CD4-positive, alpha-beta T cell treated with Interferon alpha-2 for 1 hour (primary cell): ENCODE measurements at regions not wholly inside any gene's neighbourhood (a gene's known extent, or its start where the extent isn't known, plus 50 kb on each side); places are given as distances from the start of the nearest gene placed in this dataset.

Source experiments
- DNase-seq, 2 donors: peaks; one replicate each; pipeline ENCODE4 v3.0.0-alpha.2; 2020 to 2022

DNA sequence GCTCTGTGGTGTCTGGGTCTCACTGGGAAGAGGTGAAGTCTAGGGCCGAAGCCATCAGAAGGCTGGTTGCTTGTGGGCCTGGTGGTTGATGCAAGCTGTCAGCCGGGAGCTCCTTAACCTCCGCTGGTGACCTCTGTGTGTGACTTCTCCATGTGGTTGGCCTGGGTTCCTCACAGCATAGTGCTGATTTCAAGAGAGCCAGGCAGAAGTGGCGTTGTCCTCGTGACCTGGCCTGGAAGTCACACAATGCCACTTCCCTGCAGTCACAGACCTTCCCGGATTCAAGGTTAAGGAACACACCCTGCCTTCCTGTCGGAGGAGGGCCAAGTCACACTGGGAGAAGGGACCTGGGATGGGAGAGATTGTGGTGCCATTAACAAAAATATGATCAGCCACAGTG is 303.7 kb upstream of the HS6ST1 start:
- peak in 1 of 2 donors; percentile 43 for DNase-seq

DNA sequence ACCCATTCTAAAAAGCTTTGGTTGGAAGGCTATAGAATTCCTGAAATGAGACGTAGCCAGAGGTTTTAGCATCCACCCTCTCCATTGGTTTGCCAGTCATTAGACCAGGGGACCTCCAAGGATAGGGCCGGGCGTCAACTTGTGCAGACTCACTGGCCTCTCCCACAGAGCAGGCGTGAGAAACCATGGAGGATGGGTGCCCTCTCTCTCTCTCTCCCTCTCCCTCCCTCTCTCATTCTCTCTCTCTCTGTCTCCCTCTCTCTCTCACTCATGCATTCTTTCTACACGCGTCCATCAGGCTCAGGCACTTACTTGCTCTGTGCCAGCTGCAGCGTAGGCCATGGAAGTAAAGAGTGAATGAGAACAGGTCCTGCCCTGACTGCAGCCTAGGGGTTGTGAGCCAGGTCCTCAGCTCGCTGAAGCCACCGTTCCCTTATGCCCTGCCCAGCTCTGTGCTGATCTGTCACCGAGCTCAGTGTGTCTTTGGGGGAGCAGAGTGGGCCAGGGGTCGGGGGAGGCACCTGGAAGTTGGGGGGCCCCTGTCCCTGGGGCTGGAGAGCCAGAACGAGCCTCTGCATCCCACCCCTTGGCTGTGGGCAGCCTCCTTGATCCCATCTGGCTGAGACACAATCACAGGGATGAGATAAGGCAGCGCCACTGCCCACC is 304.4 kb upstream of the HS6ST1 start:
- no peak for DNase-seq

DNA sequence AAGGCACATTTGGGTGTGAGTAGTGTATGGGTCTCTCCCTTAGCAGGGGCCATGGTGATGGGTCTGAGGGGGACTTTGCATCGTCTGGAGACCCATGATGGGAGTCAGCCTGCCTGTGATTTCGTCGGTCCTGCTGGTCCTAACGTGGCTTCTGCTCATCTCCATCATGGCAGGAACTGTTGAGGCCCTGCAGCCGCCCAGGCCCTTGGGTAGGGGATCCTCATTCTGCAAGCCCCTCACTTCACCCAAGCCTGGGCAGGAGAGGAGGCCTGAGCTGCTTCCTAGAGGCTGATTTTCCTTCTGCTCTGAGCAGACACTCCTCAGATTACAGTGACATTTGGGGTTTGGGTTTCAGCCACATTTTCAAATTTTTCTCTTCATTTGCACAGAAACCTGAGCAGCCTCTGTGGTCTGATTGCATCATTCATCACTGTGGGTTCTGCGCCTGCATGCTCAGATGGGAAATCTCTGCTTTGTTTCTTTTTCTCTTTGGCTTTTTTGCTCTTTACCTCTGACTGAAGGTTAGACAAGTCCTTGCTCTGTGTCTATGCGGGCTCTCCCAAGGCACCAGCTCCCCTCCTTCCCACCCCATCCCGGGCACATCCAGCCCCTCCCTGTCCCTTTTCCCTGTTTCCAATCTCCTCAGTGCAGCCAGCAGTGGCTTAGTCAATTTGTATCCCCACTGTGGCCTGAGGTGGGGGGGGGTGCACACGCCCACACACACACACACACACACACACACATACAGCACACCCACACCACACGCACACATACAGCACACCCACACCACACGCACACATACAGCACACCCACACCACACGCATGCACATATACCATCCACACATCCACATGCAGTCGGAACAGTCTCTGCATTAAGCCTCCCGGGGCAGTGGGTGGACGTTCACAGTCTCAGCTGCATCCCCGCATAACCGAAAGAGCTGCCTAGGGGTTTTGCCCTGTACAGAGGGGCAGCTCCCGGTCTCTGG is 305.4 kb upstream of the HS6ST1 start:
- DNase-seq = no peak

DNA sequence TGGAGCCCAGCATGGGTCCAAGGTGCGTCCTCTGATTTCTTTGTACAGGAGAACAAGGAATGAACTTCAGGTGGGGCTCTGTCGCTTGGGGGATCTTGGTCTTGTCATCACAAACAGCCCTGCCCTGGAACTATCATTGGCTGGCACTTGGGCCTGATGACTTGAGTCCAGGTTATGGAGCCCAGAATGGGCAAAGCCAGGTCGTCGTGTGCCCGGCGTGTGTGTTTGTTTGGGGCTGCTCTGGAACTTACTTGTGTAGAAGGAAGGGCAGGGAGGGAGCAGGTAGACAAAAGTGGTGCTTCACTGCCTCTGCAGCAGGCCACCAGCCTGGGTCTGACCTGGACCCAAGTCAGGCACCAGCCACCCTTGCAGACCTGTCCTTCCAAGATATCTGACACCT is 306.3 kb upstream of the HS6ST1 start:
- no peak for DNase-seq

DNA sequence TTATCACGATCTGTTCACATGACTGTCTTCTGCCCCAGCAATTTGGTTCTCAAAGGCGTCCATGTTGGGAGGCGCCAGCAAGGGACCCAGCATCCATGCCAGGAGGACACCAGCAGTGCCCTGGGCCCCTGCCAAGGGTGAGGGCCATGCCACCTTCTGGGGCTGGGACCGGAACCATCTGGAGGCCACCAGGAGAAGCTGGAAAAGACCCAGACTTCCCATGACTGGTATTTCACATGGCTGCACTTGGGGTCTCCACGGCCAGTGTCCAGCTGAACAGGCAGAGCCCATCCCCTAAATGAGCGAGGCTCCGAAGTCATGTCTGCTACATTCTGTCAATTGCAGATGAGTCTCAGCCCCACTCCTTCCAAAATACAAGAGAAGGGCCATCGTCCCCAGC is 306.8 kb upstream of the HS6ST1 start:
- no peak for DNase-seq

DNA sequence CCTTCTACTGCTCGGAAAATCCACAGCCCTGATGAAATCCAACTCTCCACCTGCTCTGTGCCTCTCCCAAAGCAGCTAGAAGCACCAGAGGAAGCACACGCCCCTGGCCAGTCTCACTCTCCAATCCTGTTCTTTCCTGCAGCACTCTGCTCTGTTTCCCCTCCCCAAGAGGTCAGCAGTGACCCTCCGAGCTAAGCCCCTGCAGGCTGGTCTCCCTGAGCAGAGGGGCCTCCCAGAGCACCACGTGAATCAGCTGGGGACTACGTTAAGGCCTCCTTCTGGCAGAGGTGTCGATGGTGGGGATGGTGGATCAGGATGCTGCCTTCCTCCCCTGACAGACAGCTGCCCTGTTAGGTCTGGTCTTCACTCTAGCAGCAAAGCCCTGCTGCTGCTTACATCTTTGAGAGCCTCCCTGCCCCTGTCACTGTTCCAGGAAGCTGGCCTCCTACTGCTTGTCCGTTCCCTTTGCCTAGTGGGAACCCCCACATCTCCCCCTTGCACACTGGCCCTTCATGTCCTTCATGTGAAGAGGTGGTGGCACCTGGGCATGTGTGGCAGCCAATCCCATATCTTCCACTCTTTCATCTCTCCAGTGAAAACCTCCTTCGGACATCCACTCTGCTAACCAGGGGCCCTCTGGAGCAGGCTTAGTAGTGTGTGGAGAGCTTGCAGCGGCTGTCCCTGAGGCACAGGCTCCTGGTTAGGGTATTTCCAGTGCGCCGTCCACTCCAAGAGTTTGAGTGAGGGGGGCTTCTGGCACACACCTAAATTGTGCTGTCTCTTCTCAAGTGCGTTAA is 307.5 kb upstream of the HS6ST1 start:
- DNase-seq = no peak

DNA sequence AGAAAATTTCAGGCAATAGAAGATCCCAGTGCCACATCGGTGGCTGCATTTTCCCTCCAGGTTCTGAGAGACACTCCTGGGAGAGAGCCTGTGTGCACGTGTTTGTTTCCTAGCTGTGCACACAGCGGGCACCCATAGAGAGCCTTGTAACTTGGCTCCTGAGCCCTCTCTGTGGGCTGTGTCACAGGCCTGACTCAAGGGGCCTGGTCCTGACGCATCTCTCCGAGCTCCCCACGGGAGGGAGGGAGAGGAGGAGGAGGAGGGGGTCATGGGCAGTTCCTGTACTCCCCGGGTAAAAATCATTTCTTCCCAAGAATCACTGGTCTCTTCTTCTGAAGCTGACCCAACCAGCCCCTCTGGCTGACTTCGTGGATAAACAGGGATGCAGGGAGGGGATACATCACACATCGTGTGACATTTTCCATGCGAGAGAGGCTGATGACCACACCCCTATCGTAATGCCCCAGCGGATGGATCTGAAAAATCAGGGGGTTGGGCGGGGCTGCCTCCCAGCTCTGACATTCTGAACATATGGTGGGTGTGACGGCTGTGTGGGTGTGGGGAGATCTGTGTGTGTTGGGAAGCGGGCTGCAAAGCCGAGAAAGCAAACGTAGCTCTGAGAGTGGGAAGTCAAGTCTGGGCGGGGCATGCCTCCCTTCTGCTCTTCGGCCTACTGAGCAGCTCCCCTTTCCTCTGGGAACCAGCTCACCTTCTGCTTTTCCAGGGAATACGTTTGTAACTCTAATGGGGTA is 308.3 kb upstream of the HS6ST1 start:
- no peak for DNase-seq

DNA sequence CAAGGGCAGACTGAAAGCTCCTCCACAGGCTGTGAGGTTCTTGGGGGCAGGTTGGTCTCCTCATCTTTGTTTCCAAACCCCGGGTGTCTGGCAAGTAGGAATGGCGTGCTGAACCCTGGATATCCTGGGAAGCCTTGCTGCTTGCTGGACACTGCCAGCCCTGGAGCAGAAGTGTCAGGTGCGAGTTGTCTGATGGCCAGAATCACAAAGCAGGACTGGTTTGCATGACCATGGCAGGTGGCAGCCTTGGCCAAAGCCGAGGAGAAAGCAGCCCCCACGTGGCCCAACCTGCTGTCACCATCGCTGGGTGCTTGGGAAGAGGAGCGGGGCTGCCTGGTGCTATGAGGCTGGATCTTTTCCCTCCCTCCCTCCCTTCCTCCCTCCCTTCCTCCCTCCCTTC is 309.5 kb upstream of the HS6ST1 start:
- no peak for DNase-seq

DNA sequence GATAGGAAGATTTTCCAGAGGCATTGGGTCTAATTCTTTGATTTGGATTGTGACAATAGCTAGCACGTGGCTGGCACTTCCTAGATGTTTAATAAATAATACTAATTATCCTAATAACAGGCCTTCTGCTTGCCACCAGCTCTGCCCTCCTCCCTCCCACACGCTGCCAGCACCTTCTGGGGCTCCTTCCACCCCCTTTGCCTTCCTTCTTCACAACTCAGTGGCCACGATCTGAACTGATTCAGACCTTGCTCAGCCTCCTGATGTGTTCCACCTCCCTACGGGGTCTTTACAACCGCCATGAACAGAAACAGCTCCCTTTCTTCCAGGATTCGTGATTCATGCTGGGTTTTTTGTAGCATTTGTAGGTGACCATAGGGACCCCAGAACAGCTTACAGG is 310.3 kb upstream of the HS6ST1 start:
- DNase-seq = no peak

DNA sequence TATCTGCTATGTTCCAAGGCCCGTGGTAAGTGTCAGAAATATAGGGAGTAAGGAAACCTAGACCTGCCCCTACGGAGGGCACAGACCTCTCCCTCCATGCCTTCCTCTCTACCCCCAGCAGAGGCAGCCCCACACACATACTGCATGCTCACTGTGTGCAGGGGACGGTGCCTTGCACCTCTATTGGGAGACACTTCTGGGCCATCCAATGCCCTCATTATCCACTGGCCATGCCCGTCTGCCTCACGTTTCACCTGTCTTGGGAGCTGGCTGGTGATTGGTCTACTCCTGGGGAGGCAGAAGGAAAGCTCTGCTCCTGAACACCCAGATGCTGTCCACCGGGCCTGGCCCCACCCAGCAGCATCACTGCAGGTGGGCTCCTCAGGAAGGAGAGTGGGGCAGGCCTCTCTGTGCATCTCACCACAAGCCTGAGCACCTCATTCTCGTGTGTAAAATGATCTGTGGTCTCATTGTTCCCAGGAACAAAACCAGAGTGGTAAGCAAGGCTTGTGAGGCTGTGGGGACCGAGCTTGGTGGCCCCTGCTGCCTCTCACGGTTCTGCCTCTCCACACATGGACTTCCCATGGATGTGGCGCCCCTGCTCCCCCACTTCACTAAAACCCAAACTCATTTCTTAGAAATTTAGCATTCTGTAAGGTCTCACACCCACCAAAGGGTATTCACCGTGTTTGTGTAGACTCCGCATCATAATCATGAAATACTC is 312.5 kb upstream of the HS6ST1 start:
- DNase-seq = no peak

DNA sequence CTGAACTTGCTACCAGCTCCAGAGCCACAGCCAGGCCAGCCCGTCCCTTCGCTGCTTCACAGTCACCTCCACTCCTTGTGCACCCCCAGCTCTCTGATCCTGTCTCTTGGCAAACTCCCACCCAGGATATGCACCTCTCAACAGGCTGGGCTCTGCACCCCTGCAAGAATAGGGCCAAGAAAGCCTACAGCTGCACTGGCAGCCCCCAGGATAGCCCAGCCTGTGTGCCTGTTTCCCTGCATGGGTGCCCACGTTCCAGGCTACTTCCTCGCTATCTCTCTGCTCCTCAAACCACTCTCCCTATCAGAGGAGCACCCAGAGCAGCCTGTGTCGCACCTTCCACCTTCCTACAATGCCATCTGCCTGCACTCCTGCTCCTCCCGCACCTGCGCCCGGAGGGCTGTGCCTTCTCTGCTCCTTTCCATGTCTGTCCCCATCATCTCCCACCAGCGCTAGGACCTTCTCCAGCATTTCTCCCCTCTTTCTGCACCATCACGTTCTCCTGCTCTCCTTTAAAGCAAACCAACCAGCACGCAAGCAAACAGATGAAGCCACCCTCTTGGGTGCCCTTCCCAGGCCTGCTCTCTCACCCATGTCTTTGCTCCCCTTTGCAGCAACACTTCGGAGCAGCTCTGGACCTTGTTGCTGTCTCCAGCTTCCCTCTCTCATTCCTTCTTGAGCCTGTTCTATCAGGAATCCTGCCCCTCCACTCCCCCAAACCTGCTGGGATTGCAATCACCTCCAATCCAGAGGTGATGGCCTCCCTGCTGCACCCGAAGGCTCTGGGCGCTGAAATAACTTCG is 313.2 kb upstream of the HS6ST1 start:
- no peak for DNase-seq

DNA sequence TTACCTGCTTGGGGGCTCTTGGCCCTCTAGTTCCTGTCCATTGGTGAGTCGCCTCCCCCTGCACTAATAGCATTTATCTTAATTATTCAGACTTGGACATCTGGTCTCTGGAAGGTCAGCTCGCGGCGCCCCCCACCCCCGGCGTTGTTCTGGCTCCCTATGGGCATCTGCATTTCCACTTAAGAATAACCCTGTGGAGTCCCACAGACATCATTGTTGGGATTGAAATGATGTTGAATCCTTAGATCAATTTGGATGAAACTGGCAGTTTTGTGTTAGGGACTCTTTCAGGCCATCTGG is 313.8 kb upstream of the HS6ST1 start:
- no peak for DNase-seq

DNA sequence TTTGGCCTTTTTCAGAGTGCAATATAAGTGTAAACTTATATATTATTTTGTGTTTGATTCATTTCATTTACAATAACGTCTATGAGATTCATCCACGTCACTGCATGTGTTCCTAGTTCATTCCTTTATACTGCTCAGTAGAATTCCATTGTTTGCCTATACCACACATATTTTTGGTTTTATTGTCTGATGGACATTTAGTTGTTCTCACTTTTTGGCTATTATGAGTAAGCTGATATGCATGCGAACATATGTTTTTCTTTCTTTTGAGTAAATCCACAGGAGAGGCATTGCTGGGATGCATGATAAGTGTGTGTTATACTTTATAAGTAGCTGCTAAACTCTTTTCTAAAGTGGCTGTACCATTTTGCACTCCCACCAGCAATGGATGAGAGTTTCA is 314.8 kb upstream of the HS6ST1 start:
- no peak for DNase-seq

DNA sequence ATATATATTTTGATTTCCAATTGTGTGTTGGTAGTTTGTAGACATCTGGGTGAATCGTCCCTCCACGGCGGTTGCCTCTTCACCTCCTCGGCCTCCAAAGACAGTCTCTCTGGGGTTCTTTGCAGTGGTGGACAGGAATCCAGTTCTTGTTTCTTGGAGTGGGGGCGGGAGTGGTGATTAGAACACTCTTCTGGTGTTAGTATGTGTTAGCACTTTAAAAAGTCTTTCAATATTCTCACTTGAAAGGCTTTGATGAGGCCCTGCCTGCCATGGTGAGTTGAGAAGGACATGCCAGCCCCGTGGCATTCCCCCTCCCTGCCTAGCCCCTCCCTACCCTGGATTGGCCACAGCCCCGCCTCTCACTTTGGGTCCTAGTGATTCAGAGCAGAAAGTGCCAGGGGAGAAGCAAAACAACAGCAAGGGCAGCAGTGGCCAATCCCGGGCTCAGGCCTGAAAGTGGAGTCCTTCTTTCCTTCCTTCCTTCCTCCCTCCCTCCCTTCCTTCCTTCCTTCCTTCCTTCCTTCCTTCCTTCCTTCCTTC is 316.8 kb upstream of the HS6ST1 start:
- DNase-seq = no peak

DNA sequence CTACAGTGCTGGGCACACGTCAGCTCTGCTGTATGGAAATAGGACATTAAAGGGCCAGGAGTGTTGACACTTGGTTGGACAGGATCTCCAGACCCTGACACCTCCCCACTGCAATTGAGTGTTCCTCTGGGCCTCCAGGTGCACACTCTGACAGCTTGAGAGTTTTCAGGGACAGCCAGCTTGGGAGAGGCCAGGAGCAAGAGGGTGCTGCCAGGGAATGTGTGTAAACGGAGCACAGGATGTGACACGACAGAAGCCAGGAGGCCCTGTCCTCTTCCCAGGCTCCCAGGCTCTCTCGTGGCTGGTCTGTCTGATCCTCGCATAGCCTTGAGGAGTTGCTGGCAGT is 318.1 kb upstream of the HS6ST1 start:
- DNase-seq = no peak

DNA sequence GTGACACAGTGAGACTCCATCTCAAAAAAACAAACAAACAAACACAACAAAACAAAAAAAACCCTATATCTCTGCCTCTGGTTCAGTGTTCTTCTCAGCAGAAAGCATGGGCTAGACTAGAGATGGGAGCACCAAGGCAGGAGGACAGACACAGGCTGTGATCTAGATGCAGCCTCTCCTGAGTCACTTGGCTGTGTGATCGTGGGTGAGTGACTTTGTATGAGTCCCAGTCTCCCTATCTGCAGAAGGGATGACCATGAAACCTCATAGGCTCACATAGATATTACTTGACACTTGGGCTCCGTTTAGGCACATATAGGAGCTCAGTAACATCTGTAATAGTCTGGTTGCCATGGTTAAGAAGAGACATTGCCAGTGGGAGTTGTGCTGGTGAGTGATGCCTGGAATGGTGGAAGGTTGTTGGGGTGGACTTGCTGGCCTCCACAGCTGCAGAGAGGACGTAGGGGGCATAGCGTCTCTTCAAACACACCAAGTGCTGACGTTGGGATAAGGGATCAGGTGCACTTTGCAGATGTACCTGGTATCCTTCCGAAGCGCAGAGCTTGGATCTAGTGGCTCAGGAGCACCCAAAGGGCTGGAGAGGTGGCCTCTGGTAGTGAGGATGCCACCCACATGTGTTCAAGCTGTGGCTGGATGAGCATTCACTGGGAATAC is 318.9 kb upstream of the HS6ST1 start:
- no peak for DNase-seq

DNA sequence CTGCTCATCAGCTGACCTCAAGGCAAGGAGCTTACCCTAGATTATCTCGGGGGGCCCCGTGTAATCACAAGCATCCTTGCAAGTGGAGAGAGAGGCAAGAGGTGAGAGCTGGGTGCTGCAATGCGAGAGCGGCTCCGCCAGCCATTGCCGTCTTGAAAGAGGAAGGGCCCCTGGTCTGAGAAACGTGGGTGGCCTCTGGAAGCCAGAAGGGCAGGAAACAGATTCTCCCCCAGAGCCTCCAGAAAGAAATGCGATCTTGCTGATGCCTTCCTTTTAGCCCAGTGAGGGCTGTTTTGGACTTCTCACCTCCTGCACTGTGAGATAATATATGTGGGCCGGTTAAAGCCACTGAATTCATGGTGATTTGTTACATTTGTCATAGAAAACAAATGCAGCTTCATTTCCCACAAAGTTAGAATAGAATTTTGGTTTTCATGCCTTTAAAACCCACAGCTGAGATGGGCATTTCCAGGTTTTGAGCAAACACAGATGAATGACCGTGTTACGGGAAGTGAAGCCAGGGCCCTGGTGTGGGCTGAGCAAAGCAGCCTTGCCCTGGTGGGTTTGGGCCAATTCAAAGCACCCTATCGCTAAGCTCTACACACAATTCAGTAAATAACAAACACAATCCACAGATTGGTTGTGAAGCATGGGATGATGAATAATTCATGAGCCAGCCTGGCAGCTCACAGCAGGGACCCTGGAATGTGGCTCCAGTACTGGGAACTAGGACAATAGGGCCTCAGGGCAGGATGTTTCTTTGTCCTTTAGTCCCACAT is 319.9 kb upstream of the HS6ST1 start:
- DNase-seq = no peak

DNA sequence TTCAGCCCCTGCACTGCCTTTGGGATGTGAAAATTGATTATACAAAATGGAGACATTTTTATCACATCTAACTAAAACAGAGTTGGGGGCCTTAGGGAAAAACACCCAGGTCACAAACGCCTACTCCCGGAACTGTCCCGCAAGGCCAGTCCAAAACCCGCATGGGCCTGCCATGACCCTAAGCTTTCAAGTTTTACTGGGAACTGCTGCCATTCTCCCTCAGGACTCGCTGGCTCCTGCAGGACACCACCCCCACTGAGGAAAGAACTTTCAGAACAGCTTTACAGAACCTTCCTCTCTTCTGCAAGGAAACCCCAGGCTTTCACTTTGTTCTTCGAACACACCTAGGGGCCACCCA is 320.4 kb upstream of the HS6ST1 start:
- DNase-seq = no peak

DNA sequence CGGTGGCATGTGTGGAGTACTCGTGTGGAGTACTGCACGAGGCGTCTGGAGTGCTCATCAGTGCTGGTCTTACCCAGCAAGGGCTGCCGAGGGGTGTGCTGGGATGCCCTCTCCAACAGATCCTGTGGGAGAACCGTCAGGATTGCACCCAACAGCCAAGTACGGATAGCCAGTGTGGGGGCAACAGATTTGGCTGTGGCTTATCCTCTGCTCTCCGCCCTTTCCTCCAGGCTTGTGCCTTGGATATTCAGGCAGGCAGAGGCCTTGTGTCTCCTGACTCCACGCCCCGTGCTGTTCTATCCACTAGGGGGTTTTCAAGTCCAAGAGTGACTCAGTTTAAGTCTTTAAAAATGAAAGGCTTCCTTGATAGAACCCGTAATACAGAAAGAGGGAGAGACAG is 321.0 kb upstream of the HS6ST1 start:
- DNase-seq = no peak
